ENCODE measurements at regions not wholly inside any gene's neighbourhood (a gene's known extent, or its start where the extent isn't known, plus 50 kb on each side); places are given as distances from the start of the nearest gene placed in this dataset.

GRCh38 chr7:118511146-118511545 lies 286.6 kb downstream of the ANKRD7 start:
- ATAC-seq: no peak
- TF ChIP-seq OSR1 (CRISPR knock-in tag; IDR thresholded peaks at IDR 0.05) (no peak), ESRRG (CRISPR knock-in tag; IDR thresholded peaks at IDR 0.05) (no peak), SNAI2 (CRISPR knock-in tag; IDR thresholded peaks at IDR 0.05) (no peak), GLIS3 (CRISPR knock-in tag; IDR thresholded peaks at IDR 0.05) (no peak), ARNTL (CRISPR knock-in tag; IDR thresholded peaks at IDR 0.05; ENCODE audit: borderline replicate concordance, low read depth) (no peak), ZNF565 (CRISPR knock-in tag; conservative IDR thresholded peaks at IDR 0.05; ENCODE audit: low read depth) (no peak), ZFP30 (CRISPR knock-in tag; IDR thresholded peaks at IDR 0.05) (no peak), ZNF70 (CRISPR knock-in tag; IDR thresholded peaks at IDR 0.05) (no peak), PATZ1 (CRISPR knock-in tag; IDR thresholded peaks at IDR 0.05; ENCODE audit: borderline replicate concordance) (no peak), CREB5 (CRISPR knock-in tag; IDR thresholded peaks at IDR 0.05; ENCODE audit: low read depth) (no peak), PPARA (CRISPR knock-in tag; IDR thresholded peaks at IDR 0.05; ENCODE audit: borderline replicate concordance) (no peak), POU6F1 (CRISPR knock-in tag; IDR thresholded peaks at IDR 0.05; ENCODE audit: borderline replicate concordance, low read depth) (no peak), TOX (CRISPR knock-in tag; IDR thresholded peaks at IDR 0.05; ENCODE audit: borderline replicate concordance) (no peak), BACH2 (CRISPR knock-in tag; IDR thresholded peaks at IDR 0.05; ENCODE audit: borderline replicate concordance) (no peak), ISL1 (CRISPR knock-in tag; IDR thresholded peaks at IDR 0.05) (no peak), RARB (CRISPR knock-in tag; IDR thresholded peaks at IDR 0.05) (no peak), CSDC2 (CRISPR knock-in tag; IDR thresholded peaks at IDR 0.05) (no peak), TCF4 (CRISPR knock-in tag; IDR thresholded peaks at IDR 0.05; ENCODE audit: borderline replicate concordance) (no peak), ZNF8 (CRISPR knock-in tag; IDR thresholded peaks at IDR 0.05) (no peak), CSRNP3 (CRISPR knock-in tag; IDR thresholded peaks at IDR 0.05) (no peak)

- TF ChIP-seq CSRNP3 (CRISPR knock-in tag; IDR thresholded peaks at IDR 0.05) (no peak), ZFP3 (CRISPR knock-in tag; IDR thresholded peaks at IDR 0.05) (no peak), POU6F1 (CRISPR knock-in tag; IDR thresholded peaks at IDR 0.05; ENCODE audit: borderline replicate concordance, low read depth) (no peak), PATZ1 (CRISPR knock-in tag; IDR thresholded peaks at IDR 0.05; ENCODE audit: borderline replicate concordance) (no peak), ZNF8 (CRISPR knock-in tag; IDR thresholded peaks at IDR 0.05) (no peak), GLIS3 (CRISPR knock-in tag; IDR thresholded peaks at IDR 0.05) (no peak), OSR1 (CRISPR knock-in tag; IDR thresholded peaks at IDR 0.05) (no peak), CSDC2 (CRISPR knock-in tag; IDR thresholded peaks at IDR 0.05) (no peak), BACH2 (CRISPR knock-in tag; IDR thresholded peaks at IDR 0.05; ENCODE audit: borderline replicate concordance) (no peak), RARB (CRISPR knock-in tag; IDR thresholded peaks at IDR 0.05) (no peak), PPARA (CRISPR knock-in tag; IDR thresholded peaks at IDR 0.05; ENCODE audit: borderline replicate concordance) (no peak), CREB5 (CRISPR knock-in tag; IDR thresholded peaks at IDR 0.05; ENCODE audit: low read depth) (no peak), ESRRG (CRISPR knock-in tag; IDR thresholded peaks at IDR 0.05) (no peak), TOX (CRISPR knock-in tag; IDR thresholded peaks at IDR 0.05; ENCODE audit: borderline replicate concordance) (no peak)
- peak; percentile 35; the same call in 2 of the 3 replicates for ATAC-seq
Measured at GRCh38 chr7:118517275-118517674, 292.8 kb downstream of the ANKRD7 start.

Data from SK-N-SH treated with all-trans-retinoic acid at 6 μM for 48 hours (cell line).